ENCODE measurements at regions not wholly inside any gene's neighbourhood (a gene's known extent, or its start where the extent isn't known, plus 50 kb on each side); places are given as distances from the start of the nearest gene placed in this dataset.

GRCh38 chr4:110815950-110816349, 193.1 kb upstream of the PITX2 start:
- Histone ChIP-seq H3K4me2 (no peak overlapping the region), H3K27ac (no peak overlapping the region), H2AFZ (ENCODE audit: low read depth) (no peak overlapping the region), H3K36me3 (ENCODE audit: insufficient read depth) (no peaks in the 10 kb centered on the region), H4K20me1 (ENCODE audit: insufficient read depth) (no peaks in the 10 kb centered on the region), H3K79me2 (ENCODE audit: insufficient read depth, low read depth) (no peaks in the 10 kb centered on the region), H3K4me1 (ENCODE audit: low read depth, poor library complexity, severe bottlenecking) (no peaks in the 10 kb centered on the region), H3K4me3 (IDR thresholded peaks at IDR 0.05; ENCODE audit: insufficient read depth, low read depth, low read length) (no peak overlapping the region), H3K27me3 (ENCODE audit: insufficient read depth, low read depth) (no peaks in the 10 kb centered on the region), H3K9ac (no peak overlapping the region)
- TF ChIP-seq CTCF (conservative IDR thresholded peaks at IDR 0.05; ENCODE audit: low read depth, low read length), result no peak

- no peak overlapping the region for H2AFZ ChIP-seq (ENCODE audit: low read depth)
- no peaks in the 10 kb centered on the region for H3K4me1 ChIP-seq (ENCODE audit: low read depth, poor library complexity, severe bottlenecking)
- no peaks in the 10 kb centered on the region for H3K79me2 ChIP-seq (ENCODE audit: insufficient read depth, low read depth)
- no peak overlapping the region for H3K4me2 ChIP-seq
- H3K27ac ChIP-seq, result no peak overlapping the region
- H3K9ac ChIP-seq, result no peak overlapping the region
- no peaks in the 10 kb centered on the region for H4K20me1 ChIP-seq (ENCODE audit: insufficient read depth)
- no peak overlapping the region for H3K4me3 ChIP-seq (IDR thresholded peaks at IDR 0.05; ENCODE audit: insufficient read depth, low read depth, low read length)
- H3K27me3 ChIP-seq (ENCODE audit: insufficient read depth, low read depth), result no peaks in the 10 kb centered on the region
- no peak for TF ChIP-seq CTCF (conservative IDR thresholded peaks at IDR 0.05; ENCODE audit: low read depth, low read length)
- H3K36me3 ChIP-seq (ENCODE audit: insufficient read depth), result no peaks in the 10 kb centered on the region
Observed at GRCh38 chr4:110816367-110816766, 193.5 kb upstream of the PITX2 start.

GRCh38 chr4:110821186-110821585, 198.3 kb upstream of the PITX2 start:
- H3K36me3 ChIP-seq (ENCODE audit: insufficient read depth), result no peaks in the 10 kb centered on the region
- no peak for TF ChIP-seq CTCF (conservative IDR thresholded peaks at IDR 0.05; ENCODE audit: low read depth, low read length)
- no peak overlapping the region for H3K27ac ChIP-seq
- H3K27me3 ChIP-seq (ENCODE audit: insufficient read depth, low read depth), result no peaks in the 10 kb centered on the region
- H2AFZ ChIP-seq (ENCODE audit: low read depth), result no peak overlapping the region
- H3K4me3 ChIP-seq (IDR thresholded peaks at IDR 0.05; ENCODE audit: insufficient read depth, low read depth, low read length), result no peak overlapping the region
- no peaks in the 10 kb centered on the region for H3K79me2 ChIP-seq (ENCODE audit: insufficient read depth, low read depth)
- no peaks in the 10 kb centered on the region for H4K20me1 ChIP-seq (ENCODE audit: insufficient read depth)
- no peaks in the 10 kb centered on the region for H3K4me1 ChIP-seq (ENCODE audit: low read depth, poor library complexity, severe bottlenecking)
- no peak overlapping the region for H3K9ac ChIP-seq
- no peak overlapping the region for H3K4me2 ChIP-seq

- Histone ChIP-seq H3K27ac (no peak overlapping the region), H3K27me3 (ENCODE audit: insufficient read depth, low read depth) (no peaks in the 10 kb centered on the region), H3K4me2 (no peak overlapping the region), H3K9ac (no peak overlapping the region), H3K4me3 (IDR thresholded peaks at IDR 0.05; ENCODE audit: insufficient read depth, low read depth, low read length) (no peak overlapping the region), H2AFZ (ENCODE audit: low read depth) (no peak overlapping the region), H4K20me1 (ENCODE audit: insufficient read depth) (no peaks in the 10 kb centered on the region), H3K4me1 (ENCODE audit: low read depth, poor library complexity, severe bottlenecking) (no peaks in the 10 kb centered on the region), H3K36me3 (ENCODE audit: insufficient read depth) (no peaks in the 10 kb centered on the region), H3K79me2 (ENCODE audit: insufficient read depth, low read depth) (no peaks in the 10 kb centered on the region)
- no peak for TF ChIP-seq CTCF (conservative IDR thresholded peaks at IDR 0.05; ENCODE audit: low read depth, low read length)
Observed at GRCh38 chr4:110823251-110823650, 200.4 kb upstream of the PITX2 start.

GRCh38 chr4:110824344-110824743, 201.5 kb upstream of the PITX2 start:
- H3K4me1 ChIP-seq (ENCODE audit: low read depth, poor library complexity, severe bottlenecking), result no peaks in the 10 kb centered on the region
- no peak overlapping the region for H3K4me3 ChIP-seq (IDR thresholded peaks at IDR 0.05; ENCODE audit: insufficient read depth, low read depth, low read length)
- no peak overlapping the region for H2AFZ ChIP-seq (ENCODE audit: low read depth)
- TF ChIP-seq CTCF (conservative IDR thresholded peaks at IDR 0.05; ENCODE audit: low read depth, low read length), result no peak
- H3K27me3 ChIP-seq (ENCODE audit: insufficient read depth, low read depth), result no peaks in the 10 kb centered on the region
- no peak overlapping the region for H3K9ac ChIP-seq
- H4K20me1 ChIP-seq (ENCODE audit: insufficient read depth), result no peaks in the 10 kb centered on the region
- H3K79me2 ChIP-seq (ENCODE audit: insufficient read depth, low read depth), result no peaks in the 10 kb centered on the region
- no peak overlapping the region for H3K4me2 ChIP-seq
- no peaks in the 10 kb centered on the region for H3K36me3 ChIP-seq (ENCODE audit: insufficient read depth)
- H3K27ac ChIP-seq, result no peak overlapping the region
